Vagina (tissue), 2 donors: ENCODE measurements at regions not wholly inside any gene's neighbourhood (a gene's known extent, or its start where the extent isn't known, plus 50 kb on each side); places are given as distances from the start of the nearest gene placed in this dataset.

ENCODE experiments used
- POLR2AphosphoS5 ChIP-seq, 2 donors: sonication (generic); formaldehyde crosslinking; IDR thresholded peaks; one replicate each; pipeline ENCODE4 v1.9.0; 2017; ENCODE audit warnings: antibody characterized with exemption in 2 of 2, mild to moderate bottlenecking in 2 of 2, low read depth in 1 of 2; ENCODE audit not compliant: insufficient read depth in 1 of 2
- TF ChIP-seq, protein P1 (sequence below), 3 experiments: fragments of 450-650 bp in 2 of 3; fragments of 200-600 bp in 1 of 3; sonication (generic) in 1 of 3; IDR thresholded peaks; one replicate each; pipeline ENCODE4 v1.5.1; 2017 to 2019; ENCODE audit warnings: antibody characterized with exemption in 3 of 3, mild to moderate bottlenecking in 2 of 3, moderate library complexity in 2 of 3

DNA sequence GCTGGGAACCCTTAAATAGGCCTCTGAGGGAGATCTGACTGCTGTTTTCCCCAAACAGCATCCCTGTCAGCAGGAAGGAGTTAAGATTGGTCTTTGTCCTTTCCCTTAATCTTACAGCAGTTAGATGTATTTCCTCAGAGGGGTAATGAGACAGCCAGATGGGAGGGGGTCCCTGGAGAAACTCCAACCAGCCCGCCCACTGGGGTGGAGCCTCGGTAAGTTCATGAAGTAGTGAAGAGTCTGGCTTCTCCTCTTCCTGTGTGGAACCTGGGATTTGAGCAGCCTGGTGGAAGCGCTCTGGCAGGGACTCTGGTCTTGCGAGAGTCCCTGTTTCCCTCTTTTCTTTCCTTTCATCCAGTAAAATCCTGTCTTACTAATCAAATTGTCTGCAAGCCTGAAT, 330.0 kb downstream of the TLL1 start:
- TF ChIP-seq, protein P1, sequence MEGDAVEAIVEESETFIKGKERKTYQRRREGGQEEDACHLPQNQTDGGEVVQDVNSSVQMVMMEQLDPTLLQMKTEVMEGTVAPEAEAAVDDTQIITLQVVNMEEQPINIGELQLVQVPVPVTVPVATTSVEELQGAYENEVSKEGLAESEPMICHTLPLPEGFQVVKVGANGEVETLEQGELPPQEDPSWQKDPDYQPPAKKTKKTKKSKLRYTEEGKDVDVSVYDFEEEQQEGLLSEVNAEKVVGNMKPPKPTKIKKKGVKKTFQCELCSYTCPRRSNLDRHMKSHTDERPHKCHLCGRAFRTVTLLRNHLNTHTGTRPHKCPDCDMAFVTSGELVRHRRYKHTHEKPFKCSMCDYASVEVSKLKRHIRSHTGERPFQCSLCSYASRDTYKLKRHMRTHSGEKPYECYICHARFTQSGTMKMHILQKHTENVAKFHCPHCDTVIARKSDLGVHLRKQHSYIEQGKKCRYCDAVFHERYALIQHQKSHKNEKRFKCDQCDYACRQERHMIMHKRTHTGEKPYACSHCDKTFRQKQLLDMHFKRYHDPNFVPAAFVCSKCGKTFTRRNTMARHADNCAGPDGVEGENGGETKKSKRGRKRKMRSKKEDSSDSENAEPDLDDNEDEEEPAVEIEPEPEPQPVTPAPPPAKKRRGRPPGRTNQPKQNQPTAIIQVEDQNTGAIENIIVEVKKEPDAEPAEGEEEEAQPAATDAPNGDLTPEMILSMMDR (IDR thresholded peaks at IDR 0.05): no peak
- TF ChIP-seq POLR2AphosphoS5 (IDR thresholded peaks at IDR 0.05; ENCODE audit: insufficient read depth in 1 of 2, low read depth in 1 of 2): no peak
